Renal pelvis (tissue), 1 donor: ENCODE measurements at regions not wholly inside any gene's neighbourhood (a gene's known extent, or its start where the extent isn't known, plus 50 kb on each side); places are given as distances from the start of the nearest gene placed in this dataset.
"Not testable (repeated sequence)": the region's sequence is repeated elsewhere in the genome, so short reads cannot be mapped to it uniquely, and the experiment has no call there.

Experiments
- DNase-seq: peaks from one replicate; pipeline ENCODE4 v3.0.0-alpha.2; 2013

DNA sequence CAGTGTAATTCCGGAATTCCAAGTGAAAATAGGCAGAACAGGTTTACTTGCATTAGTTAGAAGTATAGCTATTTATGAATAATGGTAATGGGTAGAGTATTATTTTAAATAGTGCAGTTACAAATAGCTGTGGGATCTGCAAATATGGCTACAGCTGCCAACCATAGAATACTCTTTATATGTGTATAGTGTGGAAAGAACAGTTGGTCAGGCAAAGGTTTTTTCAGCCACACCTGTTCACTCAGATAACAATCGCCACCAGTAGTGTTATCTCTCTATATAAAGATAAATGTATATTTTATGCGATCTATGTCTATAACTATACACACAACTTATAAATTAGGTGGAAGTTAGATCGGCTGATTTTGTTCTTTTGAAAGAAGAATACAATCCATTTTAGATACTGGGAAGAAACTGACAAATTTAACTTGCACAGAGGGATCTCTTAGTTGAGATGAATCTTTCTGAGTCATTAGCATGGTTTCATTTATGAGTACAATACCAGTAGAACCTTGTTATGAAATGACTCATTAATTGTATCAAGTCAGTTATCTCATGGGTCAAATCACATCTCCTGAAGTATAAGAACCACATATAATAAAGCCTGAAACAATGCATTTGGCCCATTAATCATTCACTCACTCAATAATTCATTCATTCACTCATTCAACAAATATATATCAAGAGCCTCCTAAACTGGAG lies 100.9 kb upstream of the NR3C2 start:
- no peak for DNase-seq

DNA sequence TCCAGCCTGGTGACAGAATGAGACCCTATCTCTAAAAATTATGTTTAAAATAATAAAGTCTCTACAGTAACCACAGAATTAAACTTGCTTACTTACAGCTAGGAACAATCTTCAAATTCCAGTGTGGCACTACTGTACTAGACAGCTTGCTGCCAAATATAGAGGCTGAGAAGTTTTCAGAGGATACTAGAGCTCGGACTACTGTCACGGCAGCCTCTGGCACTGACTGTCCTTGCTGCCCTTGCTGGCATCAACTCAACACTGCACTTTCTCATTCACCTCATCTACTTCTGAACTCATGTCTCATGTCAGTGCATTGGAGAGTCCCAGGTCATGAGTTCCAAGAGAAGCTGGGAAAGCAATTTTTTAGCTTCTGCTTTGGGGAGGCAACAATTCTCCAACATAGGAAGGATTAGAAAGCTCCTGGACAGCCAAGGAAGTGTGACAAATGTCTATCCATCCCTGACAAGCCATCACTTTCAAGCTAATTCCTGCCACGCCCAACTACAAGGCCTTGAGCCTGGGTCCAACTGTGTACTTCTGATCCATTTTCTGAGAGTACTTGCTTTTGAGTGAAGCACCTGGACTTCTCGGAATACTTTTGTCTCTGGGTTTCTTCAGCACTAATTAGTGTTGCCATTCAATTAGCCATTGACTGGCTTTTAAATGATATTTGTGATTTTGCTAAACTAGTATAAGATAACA lies 98.6 kb upstream of the NR3C2 start:
- DNase-seq = no peak

DNA sequence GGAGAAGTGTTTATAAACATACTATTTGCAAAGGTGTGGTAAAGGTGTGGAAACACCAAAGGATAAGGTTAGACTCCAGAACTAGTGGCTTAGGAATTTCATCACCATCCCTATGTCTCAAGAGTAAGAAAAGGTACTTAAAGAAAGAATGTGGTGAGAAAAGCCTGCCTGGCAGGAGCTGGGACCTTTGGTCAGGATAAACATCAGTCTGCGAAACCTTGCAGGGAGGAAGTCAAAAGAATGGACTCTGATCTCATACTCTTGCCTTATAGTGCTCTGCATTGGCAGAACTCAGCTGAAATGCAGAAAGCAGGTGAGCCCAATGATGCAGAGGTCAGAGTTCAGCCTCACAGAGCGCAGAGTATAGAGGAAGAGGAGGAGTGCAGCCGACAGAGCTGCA lies 97.2 kb upstream of the NR3C2 start:
- no peak for DNase-seq

DNA sequence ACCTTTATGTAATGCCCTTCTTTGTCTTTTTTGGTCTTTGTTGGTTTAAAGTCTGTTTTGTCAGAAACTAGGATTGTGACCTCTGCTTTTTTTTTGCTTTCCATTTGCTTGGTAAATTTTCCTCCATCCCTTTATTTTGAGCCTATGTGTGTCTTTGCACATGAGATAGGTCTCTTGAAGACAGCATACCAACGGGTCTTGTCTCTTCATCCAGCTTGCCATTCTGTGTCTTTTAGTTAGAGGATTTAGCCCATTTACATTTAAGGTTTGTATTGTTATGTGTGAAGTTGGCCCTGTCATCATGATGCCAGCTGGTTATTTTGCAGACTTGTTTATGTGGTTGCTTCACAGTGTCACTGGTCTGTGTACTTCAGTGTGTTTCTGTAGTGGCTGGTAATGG lies 91.6 kb upstream of the NR3C2 start:
- DNase-seq = not testable (repeated sequence)

DNA sequence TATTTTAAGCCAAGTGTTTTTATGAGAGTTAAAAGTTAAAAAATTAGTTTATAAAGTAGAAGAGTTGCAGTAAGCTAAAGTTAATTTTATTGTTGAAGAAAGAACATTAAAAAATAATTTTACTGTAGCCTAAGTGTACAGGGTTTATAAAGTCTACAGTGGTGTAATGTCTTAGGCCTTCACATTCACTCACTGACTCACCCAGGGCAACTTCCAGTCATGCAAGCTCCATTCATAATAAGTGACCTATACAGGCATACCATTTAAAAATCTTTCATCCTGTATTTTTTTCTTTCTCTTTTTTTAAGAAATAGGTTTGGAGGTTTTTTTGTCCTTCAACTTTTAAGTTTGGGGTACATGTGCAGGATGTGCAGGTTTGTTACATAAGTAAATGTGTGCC lies 87.9 kb upstream of the NR3C2 start:
- no peak for DNase-seq

DNA sequence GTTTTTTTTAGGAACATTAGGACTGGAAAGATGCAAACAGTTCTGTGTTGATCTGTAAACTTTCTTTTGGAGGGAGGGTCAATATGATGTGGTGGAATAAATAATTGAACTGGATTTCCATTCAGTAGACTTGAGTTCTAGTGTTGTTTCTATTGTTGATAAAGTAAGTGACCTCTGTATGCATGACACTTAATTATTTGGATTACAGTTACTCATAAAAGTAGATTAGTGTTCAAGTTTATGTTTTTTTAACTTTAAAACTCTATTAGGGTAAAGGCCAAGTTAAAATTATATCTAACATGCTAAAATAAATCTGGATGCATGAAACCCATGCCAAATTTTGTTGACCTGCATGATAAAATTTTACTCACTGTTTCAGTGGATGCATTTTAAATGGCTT lies 85.4 kb upstream of the NR3C2 start:
- DNase-seq = no peak

DNA sequence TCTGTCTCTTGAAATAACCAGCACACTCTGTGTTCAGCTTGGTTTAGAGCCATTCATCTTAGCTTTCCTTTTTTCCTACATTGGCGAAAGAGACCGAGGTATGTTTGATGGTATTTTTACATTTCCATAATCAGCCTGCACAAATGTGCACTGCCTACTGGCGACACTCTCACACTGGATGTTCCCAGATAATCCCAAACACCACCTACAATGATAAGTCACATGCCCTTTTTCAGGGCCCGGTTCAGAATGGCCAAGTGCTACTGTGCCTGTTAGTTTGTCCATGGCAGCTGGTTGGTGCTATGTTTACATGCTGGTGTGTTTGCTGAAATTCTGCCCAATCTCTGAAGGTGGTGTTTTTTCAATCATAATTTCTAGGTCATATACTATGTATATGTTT lies 80.8 kb upstream of the NR3C2 start:
- DNase-seq = no peak

DNA sequence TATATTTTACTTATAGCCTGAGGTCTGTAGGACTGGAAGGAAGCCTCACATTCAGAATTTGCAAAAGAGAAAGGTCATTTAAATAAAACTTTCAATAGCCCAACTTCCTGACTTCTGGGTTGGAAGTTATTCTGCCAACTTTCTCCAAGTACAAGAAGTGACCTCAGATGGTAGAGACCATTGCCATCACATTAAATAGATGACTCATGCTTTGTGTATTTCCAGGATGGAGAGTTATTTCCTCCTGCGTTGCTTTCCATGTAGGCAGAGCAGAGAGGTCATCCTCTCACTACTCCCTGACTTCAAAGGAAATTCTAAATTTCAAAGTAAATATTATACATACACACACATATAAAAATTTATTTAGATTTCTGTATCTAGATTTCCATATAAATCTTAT lies 73.0 kb upstream of the NR3C2 start:
- DNase-seq = no peak

DNA sequence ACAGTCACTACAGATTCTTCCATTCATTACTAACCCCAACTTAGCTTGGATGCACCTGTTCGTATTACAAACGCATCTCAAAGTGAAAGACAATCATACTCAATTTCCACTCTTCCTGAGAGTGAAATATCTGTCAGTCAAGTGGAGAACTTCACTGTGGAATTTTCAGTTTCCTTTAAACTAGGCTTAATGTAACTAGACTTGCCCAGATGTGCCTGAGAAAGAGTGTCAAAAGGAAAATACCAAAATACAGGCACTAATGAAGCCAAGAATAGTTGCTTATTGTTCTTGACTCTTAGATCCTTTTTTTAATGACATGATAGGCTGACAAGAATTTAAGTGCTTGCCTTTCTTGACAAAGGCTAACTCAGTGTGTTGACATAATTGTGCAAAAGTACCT lies 72.4 kb upstream of the NR3C2 start:
- no peak for DNase-seq

DNA sequence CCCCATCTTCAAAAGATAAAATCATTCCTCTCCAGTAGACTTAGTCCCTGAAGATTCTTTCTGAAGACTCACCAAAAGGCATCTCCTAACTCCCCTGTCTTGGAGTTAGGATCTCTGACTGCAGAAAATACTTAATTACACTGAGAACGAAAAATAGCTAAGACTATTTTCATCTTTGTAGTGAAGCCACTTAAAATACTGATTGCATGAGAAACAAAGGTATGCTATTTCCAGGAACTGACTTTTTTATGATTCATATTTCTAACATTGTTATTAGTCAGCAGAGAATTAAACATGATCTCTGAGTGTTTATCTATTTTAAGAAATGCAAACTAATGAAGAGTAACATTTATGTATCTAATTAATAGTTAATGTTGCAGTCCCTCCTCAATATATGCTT lies 71.8 kb upstream of the NR3C2 start:
- DNase-seq = no peak

DNA sequence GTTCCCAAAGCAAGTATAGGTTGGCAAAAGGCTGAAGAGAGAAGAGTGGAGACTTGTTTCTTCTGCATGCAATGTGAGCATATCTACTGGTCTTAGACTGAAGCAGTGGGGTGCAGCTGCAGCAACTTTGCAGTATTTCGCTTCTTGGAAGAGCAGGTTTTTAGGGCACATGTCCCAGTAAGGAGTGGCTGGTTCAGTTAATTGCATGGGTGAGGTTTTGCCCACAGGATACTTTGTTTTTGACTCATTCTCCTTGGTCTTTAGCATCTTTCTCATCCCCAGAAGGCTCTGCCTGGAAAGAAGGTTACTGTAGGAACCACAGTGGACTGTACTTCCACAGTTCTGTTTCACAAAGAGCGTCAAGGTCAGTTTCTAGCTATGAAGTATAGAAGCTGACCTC lies 68.0 kb upstream of the NR3C2 start:
- no peak for DNase-seq

DNA sequence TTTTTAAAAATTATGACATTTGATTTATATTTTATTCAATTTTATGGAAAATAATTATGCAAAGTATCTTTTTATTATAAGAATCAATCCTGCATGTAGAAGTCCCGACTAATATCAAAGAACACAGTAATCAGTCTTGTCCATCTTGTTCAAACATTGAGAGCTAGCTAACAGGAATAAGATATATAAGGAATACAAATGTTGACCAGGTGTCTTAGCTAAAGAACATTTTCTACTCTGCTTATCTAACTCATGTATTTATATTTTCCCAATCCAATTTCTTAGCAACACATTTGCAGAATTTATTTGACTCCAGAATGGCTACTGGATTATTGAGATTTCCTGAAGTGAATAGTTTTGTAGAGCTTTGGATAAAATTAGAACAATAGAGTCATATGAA lies 61.5 kb upstream of the NR3C2 start:
- DNase-seq = no peak

DNA sequence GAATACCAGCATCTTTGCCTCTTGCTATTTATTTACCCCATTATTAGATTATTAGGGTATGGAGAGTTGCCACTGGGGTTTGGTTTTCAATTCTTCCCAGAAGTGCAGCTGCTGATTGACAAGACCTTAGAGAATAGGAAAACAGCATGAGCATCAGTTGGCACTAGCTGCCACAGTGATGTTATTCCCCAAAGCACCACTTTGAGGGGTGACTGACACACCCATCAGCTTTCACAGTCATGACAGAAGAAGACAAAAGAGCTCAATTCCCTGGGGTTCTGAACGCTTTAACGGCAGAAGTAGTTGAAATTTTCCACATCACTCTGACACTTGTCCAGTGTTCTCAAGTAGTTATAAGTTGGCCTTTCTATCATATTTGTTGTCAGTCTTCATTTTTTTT lies 55.0 kb upstream of the NR3C2 start:
- DNase-seq = no peak

DNA sequence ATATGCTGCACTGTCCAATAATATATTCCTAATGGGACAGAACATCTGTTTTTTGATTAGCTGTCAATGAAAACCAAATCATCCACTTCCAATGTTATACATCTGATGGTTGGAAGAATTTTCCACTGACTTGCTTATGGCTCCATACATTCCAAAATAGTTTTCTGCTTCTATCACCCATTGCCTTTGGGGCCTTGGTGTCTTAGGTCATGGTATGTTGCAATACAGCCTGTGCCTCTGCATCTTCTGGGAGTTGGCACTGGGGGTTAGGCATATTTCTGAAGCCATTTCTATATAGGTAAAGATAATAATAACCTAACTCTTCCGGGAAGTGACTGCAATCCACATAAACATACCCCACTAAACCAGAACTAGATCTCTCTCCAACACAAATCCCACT lies 53.2 kb upstream of the NR3C2 start:
- DNase-seq = no peak
